Astrocyte (in vitro differentiated cells and primary cell): ENCODE measurements at regions not wholly inside any gene's neighbourhood (a gene's known extent, or its start where the extent isn't known, plus 50 kb on each side); places are given as distances from the start of the nearest gene placed in this dataset.

Source experiments
- CTCF ChIP-seq: IDR thresholded peaks from 2 replicates; pipeline ENCODE4 v1.5.1; 2011; ENCODE audit warnings: low read depth, mild to moderate bottlenecking, inconsistent platforms, low read length, moderate library complexity; ENCODE audit not compliant: insufficient read depth
- EZH2 ChIP-seq: IDR thresholded peaks from 2 replicates; pipeline ENCODE4 v1.6.1; 2012; ENCODE audit warnings: mild to moderate bottlenecking, low read length, inconsistent platforms; ENCODE audit not compliant: insufficient read depth

GRCh38 chr4:156378033-156378665 lies 424.5 kb upstream of the CTSO start:
- TF ChIP-seq CTCF = no peak
- no peak for TF ChIP-seq EZH2
